ENCODE measurements at regions not wholly inside any gene's neighbourhood (a gene's known extent, or its start where the extent isn't known, plus 50 kb on each side); places are given as distances from the start of the nearest gene placed in this dataset.

GRCh38 chr9:96140296-96141127 is 161.5 kb downstream of the HSD17B3 start:
- dilution Hi-C loops (cut with MboI; ENCODE audit: extremely low pct_ligation_motif_present, low sequenced_read_pairs), result no loop called here
- Histone ChIP-seq H4K20me1 (ENCODE audit: control insufficient read depth, extremely low read depth, insufficient read depth, low read length) (no peaks in the 10 kb centered on the region), H3K9ac (ENCODE audit: control insufficient read depth, extremely low read depth, insufficient read depth, low read length) (no peak overlapping the region), H3K9me3 (ENCODE audit: control insufficient read depth, low read depth, low read length) (no peaks in the 10 kb centered on the region), H3K4me1 (ENCODE audit: control insufficient read depth, extremely low read depth, insufficient read depth, low read length) (no peaks in the 10 kb centered on the region), H2AFZ (ENCODE audit: control insufficient read depth, low read length) (no peak overlapping the region), H3K36me3 (ENCODE audit: control insufficient read depth in 2 of 2, extremely low read depth in 1 of 2, insufficient read depth in 2 of 2, low read length in 2 of 2) (no peaks in the 10 kb centered on the region), H3K4me2 (ENCODE audit: control insufficient read depth, extremely low read depth, insufficient read depth, low read depth, low read length) (no peak overlapping the region), H3K27ac (ENCODE audit: control insufficient read depth, insufficient read depth, low read length) (no peak overlapping the region), H3K79me2 (ENCODE audit: control insufficient read depth, insufficient read depth, low read length) (no peaks in the 10 kb centered on the region), H3K9me1 (ENCODE audit: control insufficient read depth, extremely low read depth, insufficient read depth, low read length) (no peaks in the 10 kb centered on the region), H3K27me3 (ENCODE audit: control insufficient read depth, extremely low read depth, insufficient read depth, low read length) (peaks cover 17% of the 10 kb centered on the region), H3K4me3 (ENCODE audit: control insufficient read depth in 2 of 3, extremely low read depth in 1 of 3, insufficient read depth in 2 of 3, low read depth in 1 of 3, low read length in 3 of 3) (no peak overlapping the region)
- TF ChIP-seq EZH2 (IDR thresholded peaks at IDR 0.05; ENCODE audit: low read length), result no peak
- TF ChIP-seq CTCF (optimal IDR thresholded peaks at IDR 0.05 in 1 of 3, IDR thresholded peaks at IDR 0.05 in 1 of 3, conservative IDR thresholded peaks at IDR 0.05 in 1 of 3; ENCODE audit: extremely low read depth in 1 of 3, insufficient read depth in 2 of 3, low read length in 3 of 3), result no peak
- DNase-seq (ENCODE audit: low read depth, low spot score) (no peak), FAIRE-seq (no peak)

- Histone ChIP-seq H3K27me3 (ENCODE audit: control insufficient read depth, extremely low read depth, insufficient read depth, low read length) (peaks cover 16% of the 10 kb centered on the region), H3K9me3 (ENCODE audit: control insufficient read depth, low read depth, low read length) (no peaks in the 10 kb centered on the region), H2AFZ (ENCODE audit: control insufficient read depth, low read length) (no peak overlapping the region), H3K9ac (ENCODE audit: control insufficient read depth, extremely low read depth, insufficient read depth, low read length) (no peak overlapping the region), H3K27ac (ENCODE audit: control insufficient read depth, insufficient read depth, low read length) (no peak overlapping the region), H3K4me2 (ENCODE audit: control insufficient read depth, extremely low read depth, insufficient read depth, low read depth, low read length) (no peak overlapping the region), H3K4me3 (ENCODE audit: control insufficient read depth in 2 of 3, extremely low read depth in 1 of 3, insufficient read depth in 2 of 3, low read depth in 1 of 3, low read length in 3 of 3) (no peak overlapping the region), H3K79me2 (ENCODE audit: control insufficient read depth, insufficient read depth, low read length) (no peaks in the 10 kb centered on the region), H3K9me1 (ENCODE audit: control insufficient read depth, extremely low read depth, insufficient read depth, low read length) (no peaks in the 10 kb centered on the region), H3K36me3 (ENCODE audit: control insufficient read depth in 2 of 2, extremely low read depth in 1 of 2, insufficient read depth in 2 of 2, low read length in 2 of 2) (no peaks in the 10 kb centered on the region), H3K4me1 (ENCODE audit: control insufficient read depth, extremely low read depth, insufficient read depth, low read length) (no peaks in the 10 kb centered on the region), H4K20me1 (ENCODE audit: control insufficient read depth, extremely low read depth, insufficient read depth, low read length) (no peaks in the 10 kb centered on the region)
- no peak for FAIRE-seq
- dilution Hi-C loops (cut with MboI; ENCODE audit: extremely low pct_ligation_motif_present, low sequenced_read_pairs), result no loop called here
- DNase-seq (ENCODE audit: low read depth, low spot score), result no peak
- TF ChIP-seq CTCF (optimal IDR thresholded peaks at IDR 0.05 in 1 of 3, IDR thresholded peaks at IDR 0.05 in 1 of 3, conservative IDR thresholded peaks at IDR 0.05 in 1 of 3; ENCODE audit: extremely low read depth in 1 of 3, insufficient read depth in 2 of 3, low read length in 3 of 3), result no peak
- no peak for TF ChIP-seq EZH2 (IDR thresholded peaks at IDR 0.05; ENCODE audit: low read length)
Measured at GRCh38 chr9:96139592-96140295, 162.2 kb downstream of the HSD17B3 start.

Measured in keratinocyte (primary cell).